NCI-H2029 (cell line): ENCODE measurements at regions not wholly inside any gene's neighbourhood (a gene's known extent, or its start where the extent isn't known, plus 50 kb on each side); places are given as distances from the start of the nearest gene placed in this dataset.
"Not testable (repeated sequence)": the region's sequence is repeated elsewhere in the genome, so short reads cannot be mapped to it uniquely, and the experiment has no call there.

Experiments used
- DNase-seq: peaks from one replicate; lab custom pipeline; 2025; lab: John Stamatoyannopoulos, UW

- no peak for DNase-seq
These were observed 50.0 kb upstream of the RASGRP1 start for GRCh38 chr15:38614621-38615020.

DNA sequence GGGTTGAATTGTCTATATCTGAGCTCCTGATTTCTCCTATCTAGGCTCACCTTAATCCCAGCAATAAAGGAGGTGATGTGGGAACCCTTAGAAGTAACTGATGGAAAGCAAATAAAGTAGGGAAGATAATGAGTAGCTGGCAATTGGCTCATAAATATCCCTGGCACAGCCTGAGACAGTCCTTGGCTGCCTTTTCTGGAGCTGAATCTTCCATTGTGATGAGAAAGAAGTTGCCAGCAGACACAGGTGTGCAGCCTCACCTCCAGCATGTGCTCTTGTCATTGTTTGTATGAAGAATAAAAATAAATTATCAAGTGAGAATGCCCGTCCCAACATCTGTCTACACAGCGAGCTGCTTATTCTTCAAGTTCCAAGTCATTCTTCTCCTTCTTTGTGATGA lies 53.2 kb upstream of the RASGRP1 start:
- no peak for DNase-seq

DNA sequence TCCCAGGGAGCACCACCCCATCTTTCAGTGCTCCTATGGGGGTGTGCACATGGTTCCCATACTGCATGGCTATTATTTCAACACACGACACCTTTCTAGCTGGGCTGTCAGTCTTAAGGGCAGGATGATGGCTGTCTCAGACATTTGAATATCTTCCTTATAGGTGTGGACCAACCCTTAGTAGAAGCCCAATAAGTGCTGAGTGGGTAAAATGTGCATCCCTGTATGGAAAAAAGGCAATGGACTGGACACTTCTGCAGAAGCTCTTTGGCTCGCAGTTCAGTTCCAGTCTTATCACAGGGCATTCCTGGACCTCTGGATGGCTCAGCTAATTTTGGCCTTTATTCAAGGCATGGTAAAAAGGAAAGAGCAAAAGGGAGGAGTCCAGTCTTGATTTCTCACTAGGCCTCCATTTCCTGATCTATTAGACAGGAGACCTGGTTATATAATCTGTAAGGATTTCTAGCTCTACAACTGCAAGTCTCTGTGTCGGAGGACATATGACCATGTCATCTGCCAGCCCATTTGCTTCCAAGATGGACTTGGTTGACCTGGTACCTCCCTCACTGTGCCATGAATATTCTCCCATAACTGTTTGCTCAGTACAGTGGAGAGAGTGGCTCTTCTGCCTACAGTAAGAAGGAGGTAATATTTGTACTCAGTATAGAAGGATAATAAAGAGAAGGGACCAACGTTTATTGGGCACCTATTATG lies 53.8 kb upstream of the RASGRP1 start:
- no peak for DNase-seq

DNA sequence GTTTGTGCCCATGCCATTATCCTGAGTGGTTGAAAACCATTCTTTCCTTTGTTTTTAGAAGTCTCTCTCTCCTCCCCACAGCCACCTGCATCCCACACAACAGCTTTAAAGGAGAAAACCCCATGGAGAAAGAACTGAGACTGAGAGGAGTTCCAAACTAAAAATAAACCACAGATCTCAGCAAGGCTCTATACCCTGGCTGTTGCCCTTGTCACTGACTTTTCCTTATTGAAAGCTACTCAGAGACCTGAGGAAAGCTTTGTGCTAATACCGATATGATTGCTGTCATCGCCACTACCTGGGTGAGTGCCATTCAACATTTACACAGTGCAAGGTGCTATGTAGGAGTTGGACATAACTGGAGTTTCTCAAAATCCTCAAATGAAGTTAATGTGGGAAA lies 55.5 kb upstream of the RASGRP1 start:
- DNase-seq, result no peak

- no peak for DNase-seq
These were observed 56.4 kb upstream of the RASGRP1 start for GRCh38 chr15:38620851-38621594.

DNA sequence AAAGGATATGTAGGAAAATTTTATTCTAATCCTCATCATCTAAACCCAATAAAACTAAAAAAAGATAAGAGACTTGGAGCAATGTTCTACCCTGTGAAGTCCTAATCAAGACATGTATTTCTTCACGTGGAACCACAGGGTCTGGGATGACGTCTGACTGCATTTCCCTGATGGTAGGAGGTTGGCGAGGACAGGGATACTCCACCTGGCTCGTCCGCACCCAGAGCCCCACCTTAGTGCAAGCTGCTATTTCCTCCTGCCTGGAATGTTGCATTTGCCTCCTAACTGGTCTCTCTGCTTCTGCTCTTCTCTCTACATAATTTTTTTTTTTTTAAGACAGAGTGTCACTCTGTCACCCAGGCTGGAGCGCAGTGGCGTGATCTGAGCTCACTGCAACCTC lies 57.7 kb upstream of the RASGRP1 start:
- no peak for DNase-seq

DNA sequence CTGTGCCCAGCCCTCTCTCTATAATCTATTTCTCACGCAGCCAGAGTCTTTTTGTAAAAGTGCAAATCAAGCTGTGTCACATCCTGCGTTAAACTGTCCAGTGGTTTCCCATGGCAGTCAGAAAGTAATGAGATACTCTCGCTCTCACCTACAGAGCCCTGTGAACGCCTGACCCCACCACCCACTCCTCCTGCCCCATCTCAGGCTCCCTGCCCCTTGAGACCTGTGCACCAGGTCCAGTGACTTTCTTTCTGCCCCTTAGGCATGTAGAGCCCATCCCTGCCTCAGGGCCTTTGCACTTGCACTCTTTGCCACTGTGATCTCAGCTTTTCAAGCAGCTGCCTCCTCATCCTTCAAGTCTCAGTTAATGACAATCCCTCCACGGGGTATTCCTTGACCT lies 58.3 kb upstream of the RASGRP1 start:
- no peak for DNase-seq

DNA sequence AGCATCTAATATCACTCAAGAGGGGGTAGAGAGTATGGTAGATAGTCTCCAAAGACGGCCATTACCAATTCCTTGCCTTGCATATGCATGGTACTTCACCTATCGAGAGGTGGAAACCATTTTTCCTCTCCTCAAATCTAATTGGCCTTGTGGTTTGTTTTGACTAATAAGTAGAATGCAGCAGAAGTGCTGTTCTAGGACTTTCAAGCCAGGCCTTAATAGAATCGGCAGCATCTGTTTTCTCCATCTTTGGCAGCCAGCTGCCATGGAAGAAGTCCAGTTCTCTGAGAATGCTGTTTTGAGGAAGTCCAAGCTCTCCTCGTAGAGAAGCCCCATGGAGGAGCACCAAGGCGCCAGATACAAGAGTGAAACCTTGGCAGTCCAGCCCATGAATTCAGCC lies 59.1 kb upstream of the RASGRP1 start:
- no peak for DNase-seq

DNA sequence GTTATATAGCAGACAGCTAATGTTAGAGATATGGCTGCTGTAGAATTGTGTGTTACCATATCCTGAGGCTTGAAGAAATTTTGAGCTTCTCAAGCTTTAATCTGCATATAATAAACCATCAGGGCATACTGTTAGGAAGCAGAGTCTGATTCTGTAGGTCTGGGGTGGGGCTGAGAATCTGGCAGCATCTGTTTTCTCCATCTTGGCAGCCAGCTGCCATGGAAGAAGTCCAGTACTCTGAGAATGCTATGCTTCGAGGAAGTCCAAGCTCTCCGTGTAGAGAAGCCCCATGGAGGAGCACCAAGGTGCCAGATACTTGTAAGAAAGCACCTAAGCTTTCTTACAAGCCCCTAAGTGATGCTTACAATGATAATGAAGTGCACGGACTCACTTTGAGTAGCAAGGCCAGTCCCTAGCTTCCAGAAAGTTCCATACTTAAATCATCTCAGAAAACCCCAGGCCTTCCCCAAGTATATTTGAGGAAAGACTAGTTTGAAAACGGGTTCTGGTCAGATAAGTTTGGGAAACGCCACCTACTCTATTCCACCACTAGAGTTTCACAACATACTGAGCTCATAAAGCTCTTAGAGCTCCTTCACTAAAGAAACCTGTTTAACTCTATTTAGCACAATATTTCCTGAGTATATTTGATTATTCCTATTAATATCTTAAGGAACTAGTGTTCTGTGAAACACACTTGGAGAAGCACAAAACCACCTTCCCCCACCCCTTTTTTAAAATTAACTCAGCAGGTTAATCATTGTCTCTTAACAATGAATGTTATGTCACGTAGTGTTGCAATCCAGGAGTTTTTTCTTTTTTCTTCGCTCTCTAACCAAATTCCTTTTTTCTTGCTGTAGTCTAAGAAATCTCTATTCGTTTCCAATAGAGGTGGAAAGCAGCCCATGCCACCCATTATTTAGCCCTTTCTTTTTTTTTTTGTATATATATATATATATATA lies 59.9 kb upstream of the RASGRP1 start:
- DNase-seq, result no peak

GRCh38 chr15:38625886-38626285 lies 61.3 kb upstream of the RASGRP1 start:
- DNase-seq, result no peak

GRCh38 chr15:38626443-38627050 lies 61.9 kb upstream of the RASGRP1 start:
- DNase-seq, result no peak

DNA sequence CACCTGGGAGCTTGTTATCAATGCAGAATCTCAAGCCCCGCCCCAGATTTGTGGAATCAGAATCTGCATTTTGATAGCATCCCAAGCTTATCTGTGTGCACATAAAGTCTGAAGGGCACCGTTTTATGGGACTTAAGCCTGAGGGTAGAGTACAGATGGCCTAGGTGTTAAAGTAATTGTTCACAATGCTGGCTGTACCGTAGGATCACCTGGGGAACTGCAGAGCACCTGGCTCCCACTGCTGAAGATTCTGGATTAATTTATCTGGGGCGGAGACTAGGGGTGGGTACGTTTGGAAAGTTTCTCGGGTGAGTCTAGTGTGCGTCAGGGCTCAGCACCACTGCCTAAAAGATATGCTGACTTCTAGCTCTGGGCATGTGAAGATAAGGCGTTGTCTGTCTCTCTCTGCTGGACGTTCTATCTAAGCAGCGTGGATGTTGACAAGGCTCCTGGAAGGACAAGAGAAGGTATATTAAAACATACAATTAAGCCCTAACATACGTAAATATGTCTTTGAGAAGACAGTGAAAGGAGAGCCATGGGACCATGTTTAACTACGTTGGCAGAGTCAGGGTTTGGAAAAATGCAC lies 63.2 kb upstream of the RASGRP1 start:
- no peak for DNase-seq

GRCh38 chr15:38631119-38632075 lies 66.8 kb upstream of the RASGRP1 start:
- no peak for DNase-seq

DNA sequence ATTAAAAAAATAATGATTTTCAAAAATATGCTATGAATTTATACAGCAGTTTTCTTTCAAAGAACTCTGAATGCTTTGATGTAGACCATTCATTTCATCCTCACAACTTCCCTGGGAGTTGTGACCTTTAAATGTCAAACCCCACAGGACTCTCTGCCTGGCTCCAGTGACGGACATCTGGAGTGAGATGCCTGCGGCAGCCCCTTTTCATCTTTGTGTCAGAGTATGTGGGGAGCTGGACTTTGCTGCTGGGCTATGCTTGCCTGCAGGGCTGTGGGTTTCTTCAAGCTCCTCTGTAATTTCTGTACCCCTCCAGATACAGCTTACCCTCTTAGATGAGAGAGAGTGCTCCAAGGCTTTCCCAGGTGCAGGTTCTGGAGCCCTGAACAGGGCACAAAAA lies 70.6 kb upstream of the RASGRP1 start:
- no peak for DNase-seq

DNA sequence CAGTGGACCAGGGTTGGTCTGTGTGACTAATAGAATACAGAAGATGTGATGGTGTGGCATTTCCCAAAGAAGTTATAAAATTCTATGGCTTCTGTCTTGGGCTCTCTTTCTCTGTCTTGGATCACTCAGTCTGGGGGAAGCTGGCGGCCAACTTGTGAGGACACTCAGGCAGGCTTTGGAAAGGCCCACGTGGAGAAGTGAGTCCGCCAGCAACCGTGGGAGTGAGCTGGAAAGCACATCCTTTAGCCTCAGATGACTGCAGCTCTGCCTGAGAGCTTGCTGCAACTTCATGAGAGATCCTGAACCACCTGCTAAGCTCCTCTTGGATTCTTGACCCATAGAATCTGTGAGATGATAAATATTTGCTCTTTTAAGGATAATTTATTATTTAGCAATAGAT lies 72.0 kb upstream of the RASGRP1 start:
- DNase-seq, result no peak

- DNase-seq, result no peak
These were observed 73.5 kb upstream of the RASGRP1 start for GRCh38 chr15:38638126-38638525.

GRCh38 chr15:38638811-38639210 lies 74.2 kb upstream of the RASGRP1 start:
- no peak for DNase-seq

DNA sequence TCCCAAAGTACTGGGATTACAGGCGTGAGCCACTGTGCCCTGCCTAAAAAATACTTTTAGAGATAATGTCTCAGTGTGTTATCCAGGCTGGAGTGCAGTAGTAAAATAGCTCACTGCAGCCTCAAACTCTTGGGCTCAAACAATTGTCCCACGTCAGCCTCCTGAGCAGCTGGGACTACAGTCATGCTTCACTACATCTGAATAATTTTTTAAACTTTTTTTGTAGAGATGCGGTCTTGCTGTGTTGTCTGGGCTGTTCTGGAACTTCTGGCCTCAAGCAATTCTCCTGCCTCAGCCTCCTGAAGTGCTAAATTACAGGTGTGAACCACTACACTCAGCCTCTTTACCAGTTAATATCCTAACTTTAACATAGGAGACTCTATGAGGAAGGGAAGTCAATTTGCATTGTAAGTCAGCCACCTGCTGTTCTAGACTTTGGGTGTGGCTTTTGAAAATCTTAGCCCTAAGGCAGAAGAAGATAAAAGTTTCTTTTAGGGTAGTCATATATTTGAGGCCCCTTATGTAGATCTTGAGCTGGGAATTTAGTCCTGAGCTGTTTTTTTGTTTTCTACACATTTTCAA lies 78.2 kb upstream of the RASGRP1 start:
- DNase-seq, result no peak

DNA sequence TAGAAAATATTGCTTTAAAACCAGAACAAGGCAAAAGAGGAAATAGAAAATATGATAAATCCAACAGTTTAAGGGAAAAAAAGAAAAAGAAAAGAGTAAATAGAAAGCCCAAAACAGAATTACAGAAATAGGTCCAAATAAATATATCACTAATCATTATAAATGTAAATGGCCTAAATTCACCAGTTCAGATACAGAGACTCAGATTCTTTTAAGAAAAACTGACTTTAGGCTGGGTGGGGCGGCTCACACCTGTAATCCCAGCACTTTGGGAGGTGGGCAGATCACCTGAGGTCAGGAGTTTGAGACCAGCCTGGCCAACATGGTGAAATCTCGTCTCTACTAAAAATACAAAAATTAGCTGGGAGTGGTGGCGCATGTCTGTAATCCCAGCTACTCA lies 79.7 kb upstream of the RASGRP1 start:
- not testable (repeated sequence) for DNase-seq

DNA sequence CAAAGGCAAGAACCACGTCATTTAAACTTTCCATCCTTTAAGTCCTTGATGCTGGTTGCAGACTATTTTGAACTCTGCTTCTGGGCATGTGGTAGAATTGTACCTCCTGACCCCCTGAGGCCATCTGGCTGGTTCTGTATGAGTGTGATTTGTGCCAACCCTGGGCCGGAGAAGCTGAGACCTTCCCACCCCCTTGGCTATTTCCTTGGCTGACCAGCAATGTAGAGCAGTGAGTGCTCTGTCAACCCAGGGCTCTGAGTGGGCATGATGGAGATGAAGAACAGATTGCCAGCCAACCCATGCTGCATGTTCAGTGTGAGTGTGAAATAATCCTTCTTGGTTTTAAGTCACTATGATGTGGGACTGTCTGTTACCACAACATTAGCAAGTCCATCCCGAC lies 82.1 kb upstream of the RASGRP1 start:
- no peak for DNase-seq
